HG03521 (cell line): ENCODE measurements at regions not wholly inside any gene's neighbourhood (a gene's known extent, or its start where the extent isn't known, plus 50 kb on each side); places are given as distances from the start of the nearest gene placed in this dataset.

Source experiments
- ATAC-seq: cut with Tn5 transposase; IDR thresholded peaks from one replicate; pipeline ENCODE4 v1.9.1; 2021; ENCODE audit warnings: mild to moderate bottlenecking, moderate library complexity; ENCODE audit not compliant: unreplicated experiment

GRCh38 chr6:139436200-139436956 lies 61.9 kb upstream of the CITED2 start:
- ATAC-seq: no peak

GRCh38 chr6:139433631-139434419 lies 59.4 kb upstream of the CITED2 start:
- no peak for ATAC-seq

- ATAC-seq: no peak
These were observed 57.1 kb upstream of the CITED2 start for GRCh38 chr6:139431602-139431956.

GRCh38 chr6:139430899-139431601 lies 56.6 kb upstream of the CITED2 start:
- ATAC-seq: no peak

GRCh38 chr6:139429580-139430145 lies 55.2 kb upstream of the CITED2 start:
- no peak for ATAC-seq

- ATAC-seq: no peak
These were observed 52.8 kb upstream of the CITED2 start for GRCh38 chr6:139427199-139427598.

GRCh38 chr6:139426795-139427194 lies 52.3 kb upstream of the CITED2 start:
- ATAC-seq: no peak

- no peak for ATAC-seq
These were observed 51.3 kb upstream of the CITED2 start for GRCh38 chr6:139425780-139426179.

- ATAC-seq: no peak
These were observed 49.7 kb upstream of the CITED2 start for GRCh38 chr6:139423971-139424667.
